Limb (tissue), 2 donors: ENCODE measurements at regions not wholly inside any gene's neighbourhood (a gene's known extent, or its start where the extent isn't known, plus 50 kb on each side); places are given as distances from the start of the nearest gene placed in this dataset.

Experiments used
- DNase-seq, 2 donors: peaks; one replicate each; pipeline ENCODE4 v3.0.0-alpha.2; 2016; ENCODE audit errors: extremely low spot score in 2 of 2

DNA sequence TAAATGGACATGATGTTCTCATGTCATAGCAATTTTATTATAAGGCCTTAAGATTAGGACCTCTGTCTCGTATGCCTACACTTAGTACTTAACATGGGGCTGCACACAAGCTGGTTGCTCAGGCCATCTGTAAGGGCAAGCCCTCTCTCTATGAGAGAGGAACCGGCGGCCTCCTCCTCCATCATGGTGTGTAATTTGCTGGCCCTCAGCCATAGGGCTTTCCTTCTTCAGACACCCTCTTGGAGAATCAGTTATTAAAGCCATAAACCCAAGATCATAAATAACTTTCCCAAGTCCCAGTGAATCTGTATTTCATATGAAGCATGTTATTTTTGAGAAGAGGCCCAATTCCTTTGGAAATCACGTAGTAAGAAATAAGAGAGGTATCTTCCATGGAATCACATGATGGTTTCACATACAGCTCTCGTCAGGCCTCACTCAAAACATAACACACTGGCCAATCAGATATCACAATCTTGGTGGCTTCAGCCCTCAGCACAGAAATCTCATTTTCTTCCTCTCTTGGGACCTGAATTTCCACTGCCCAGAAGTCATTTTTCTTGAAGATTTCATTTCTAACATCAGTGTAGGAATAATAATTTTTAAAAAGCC is 92.6 kb downstream of the RDH14 start:
- DNase-seq, result no peak

DNA sequence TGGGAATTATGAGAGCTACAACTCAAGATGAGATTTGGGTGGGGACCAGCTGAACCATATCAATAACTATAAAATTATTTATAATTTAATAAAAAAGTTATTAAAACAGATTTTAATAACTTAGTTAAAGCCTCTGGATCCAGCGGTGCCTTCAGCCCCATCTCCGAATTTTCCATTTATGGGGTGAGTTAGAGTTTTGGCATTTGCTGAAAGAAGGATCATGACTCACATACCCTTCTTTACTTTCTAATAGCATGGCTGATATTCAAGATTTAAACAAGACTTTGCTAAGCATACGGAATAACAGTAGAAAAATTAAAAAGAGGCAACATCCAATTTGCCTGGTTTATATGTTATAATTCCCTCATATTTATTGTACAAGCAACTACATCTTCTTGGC is 94.5 kb downstream of the RDH14 start:
- no peak for DNase-seq

DNA sequence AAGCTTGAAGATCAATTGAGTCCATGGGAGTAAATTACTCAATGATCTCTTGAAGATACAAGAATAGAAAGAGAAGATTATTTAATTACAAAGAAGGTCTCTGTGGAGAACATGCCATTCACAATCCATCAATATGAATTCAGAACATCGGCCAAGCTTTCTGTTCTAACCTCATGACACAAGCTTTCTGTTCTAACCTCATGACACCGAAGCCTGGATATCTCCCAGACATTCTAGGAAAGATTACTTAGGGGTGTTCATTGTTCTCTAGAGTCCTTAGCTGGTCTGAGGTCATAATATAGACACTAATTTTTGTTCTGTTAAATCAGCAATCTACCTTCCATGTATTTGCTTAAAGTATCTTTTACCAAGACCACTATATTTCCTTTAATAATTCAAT is 95.5 kb downstream of the RDH14 start:
- DNase-seq, result no peak

DNA sequence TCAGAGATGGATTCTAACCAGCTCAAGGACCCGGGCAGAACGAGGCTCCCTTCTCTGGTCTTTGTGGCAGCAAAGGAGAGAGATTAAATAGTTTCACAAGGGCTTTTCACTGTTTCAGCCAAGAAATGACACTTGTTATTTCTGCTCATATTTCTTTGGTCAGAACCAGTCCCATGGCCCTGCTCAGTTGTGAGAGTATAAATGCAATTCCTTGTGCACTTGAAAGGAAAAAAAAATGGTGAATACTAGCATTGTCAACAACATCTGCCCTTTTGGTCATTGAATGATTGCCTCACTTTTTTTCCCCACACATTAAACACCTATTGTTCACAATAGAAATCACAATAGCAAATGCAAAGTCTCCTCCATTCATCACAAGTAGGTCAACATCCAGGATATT is 104.4 kb downstream of the RDH14 start:
- DNase-seq, result no peak

DNA sequence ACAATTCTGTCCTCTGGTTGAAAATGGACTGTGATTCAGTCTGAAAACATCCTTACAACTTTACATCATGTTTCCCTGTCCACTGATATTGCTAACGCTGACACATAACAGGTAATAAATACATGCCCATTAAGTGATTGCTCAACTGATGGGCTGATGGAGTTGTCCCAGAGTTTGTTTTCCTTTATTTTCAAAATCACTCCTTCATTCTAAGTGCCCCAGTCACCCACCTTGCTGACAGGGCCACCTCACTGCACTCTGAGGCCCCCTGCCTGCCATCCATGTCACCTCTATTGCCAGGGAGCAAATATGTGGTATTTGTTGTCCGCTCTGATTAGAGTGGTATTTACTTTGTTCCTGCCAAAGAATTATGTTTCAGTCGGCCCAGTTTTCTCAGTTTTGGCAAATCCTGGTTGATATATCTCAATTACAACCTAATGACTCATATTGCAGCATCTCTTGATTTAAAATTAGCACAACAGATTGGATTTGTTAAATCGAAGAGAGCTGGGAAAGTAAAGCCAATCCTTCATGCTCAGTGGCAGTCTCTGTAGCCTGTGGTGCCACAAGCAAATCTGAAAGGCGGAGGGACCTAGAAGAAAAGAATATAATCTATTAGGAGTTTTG is 105.1 kb downstream of the RDH14 start:
- no peak for DNase-seq

DNA sequence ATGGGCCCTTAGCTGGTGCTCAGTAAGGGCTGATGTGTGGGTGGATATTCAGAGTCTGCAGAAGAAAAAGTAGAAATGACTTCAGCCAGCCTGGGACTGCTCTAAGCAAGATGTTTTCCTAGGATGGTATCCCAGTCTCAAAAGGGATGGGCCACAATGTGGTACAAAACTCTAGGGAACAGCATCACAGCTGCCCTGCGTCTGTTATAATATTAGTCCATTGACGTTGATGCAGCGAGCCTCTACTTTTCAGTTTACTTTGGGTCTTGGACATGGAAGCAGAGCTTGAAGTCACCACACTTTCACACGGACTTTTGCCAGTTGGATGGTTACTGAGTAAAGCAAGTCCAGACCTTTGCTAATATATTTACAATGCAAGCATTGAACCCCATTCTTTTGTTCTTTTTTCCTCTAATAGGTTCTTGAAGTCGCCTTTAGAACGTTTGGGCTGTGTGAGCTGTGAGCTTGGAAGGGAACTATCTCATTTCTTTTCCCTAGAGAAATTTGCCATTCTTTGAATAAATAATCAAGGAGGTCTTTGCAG is 105.7 kb downstream of the RDH14 start:
- no peak for DNase-seq

DNA sequence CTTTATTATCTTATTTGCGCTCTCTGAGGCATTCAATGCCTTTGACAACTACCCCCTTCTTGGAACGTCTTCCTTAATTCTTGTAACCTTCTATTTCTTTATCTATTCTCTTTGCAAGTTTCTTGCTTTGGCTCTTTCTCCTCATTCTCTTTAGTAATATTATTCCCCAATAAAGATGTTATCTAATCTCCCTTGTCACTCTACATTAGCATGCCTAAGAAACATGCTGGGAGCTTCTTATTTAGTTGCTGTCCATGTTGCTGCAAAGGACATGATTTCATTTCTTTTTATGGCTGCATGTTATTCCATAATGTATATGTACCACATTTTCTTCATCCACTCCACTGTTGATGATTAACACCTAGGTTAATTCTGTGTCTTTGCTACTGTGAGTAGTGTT is 113.7 kb downstream of the RDH14 start:
- DNase-seq, result no peak

DNA sequence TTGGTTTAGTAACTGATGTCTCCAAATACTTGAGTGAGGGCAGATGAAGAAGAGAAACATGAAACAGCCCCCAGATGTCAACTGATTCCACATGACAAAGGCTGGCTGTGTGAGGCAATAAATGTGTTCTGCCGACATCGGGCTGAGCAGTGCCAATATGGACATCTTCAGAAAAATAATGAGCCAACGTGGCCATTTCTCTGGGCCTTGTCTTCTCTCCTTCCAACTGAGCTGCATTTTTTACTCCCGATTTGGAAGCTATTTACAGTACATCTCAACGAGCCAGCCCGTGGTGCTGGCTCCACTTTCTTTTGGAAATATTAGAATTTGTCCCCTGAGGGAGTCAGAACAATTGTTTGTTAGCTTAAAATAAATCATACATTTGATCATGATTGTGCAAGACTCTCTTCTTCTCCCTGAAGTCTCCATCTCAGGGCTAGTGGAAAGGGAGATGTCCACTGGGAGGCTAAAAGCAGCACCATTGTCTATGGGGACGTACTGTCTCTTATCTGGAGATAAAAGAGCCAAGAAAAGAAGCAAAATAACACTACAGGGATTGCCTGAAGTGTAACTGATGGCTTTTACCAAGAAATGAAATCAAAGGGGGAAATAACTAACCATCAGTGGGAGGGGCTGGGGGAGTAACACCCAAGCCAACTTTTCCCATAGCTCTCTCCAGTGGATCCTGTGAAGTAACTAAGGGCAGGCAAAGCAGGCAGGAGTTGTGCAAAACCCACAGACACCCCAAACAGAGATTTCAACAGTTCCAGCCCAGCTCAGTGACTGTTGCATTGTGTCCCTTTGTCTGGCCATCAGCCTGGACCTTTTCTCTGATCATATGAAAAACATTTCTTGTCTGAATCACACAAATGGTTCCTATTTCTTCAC is 114.8 kb downstream of the RDH14 start:
- DNase-seq, result no peak

DNA sequence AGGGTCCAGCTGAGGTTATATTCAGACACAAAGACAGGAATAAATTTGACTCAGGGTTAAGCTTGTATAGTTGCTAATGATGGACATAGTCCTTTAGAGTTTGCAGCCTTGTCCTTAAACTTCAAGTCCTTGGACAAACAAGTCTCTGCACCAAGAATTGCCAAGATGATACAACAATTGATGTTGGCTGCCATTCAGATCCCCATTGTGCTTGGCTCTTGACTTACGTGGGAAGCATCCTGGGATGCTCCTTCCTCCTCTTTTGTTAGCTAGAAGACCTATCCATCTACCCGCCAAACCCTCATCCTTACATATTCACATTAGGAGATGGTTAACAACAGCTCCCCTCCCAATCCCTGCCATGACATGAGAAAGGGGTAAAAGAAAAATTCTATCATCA is 115.6 kb downstream of the RDH14 start:
- no peak for DNase-seq

DNA sequence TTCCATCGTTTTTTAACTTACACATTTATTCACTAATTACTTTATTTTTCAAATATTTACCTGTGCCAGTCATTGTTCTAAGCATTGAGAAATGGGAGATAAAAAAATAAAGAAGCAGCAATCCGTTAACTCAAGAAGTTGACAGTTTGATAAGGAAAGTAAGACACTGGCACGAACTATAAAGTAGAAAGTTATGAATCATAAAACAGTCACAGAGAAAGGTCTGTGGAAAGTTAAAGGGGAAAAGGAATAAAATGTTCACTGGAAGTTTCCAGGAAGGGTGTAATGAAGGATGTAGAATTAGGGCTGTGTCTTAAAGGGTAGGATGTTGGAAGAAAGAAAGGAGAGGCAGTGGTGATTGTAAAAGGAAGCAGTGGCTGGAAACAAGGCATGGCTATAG is 118.9 kb downstream of the RDH14 start:
- DNase-seq, result no peak

DNA sequence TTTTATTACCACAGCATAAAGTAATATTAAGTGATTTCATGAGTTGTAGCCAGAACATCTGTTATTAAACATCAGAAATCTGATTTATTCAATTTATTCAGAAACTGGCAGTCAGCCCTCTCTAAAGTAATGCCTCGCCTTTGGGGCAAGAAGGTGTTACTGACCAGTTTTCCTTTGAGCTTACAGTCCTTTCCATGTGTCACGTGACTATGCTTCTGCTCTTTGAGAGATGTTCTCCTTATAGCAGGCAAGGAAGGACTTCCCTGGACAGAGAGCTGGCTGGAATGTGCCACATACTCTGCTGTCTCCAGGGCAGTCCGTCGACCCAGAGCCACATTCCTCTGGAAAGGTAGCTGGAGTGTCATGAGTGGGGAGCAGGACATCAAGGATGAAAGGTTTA is 119.7 kb downstream of the RDH14 start:
- DNase-seq, result no peak

DNA sequence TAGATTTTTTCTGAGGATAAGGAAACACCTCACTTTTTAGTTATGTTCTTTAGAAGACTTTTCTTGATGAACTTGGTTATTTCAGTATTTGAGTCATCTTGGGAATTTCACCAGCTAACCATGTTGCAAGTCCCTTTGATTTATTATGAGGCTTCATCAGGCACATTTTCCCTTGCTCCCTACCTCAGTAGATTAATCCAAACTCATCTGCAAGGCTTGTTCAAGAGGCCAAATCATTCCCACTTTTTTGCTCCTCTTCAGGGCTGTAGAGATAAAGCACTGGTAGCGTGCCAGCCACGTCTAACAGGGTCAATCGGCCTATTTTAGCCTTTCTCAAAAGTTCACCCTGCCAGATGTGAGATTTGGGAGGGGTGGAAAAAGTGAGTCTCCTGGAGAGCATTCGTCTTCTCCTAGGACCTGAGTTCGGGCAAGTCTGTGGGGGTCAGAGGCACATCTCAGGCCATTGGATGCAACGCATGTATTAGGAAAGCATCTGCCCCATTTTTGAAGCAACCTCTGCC is 120.3 kb downstream of the RDH14 start:
- DNase-seq, result no peak

DNA sequence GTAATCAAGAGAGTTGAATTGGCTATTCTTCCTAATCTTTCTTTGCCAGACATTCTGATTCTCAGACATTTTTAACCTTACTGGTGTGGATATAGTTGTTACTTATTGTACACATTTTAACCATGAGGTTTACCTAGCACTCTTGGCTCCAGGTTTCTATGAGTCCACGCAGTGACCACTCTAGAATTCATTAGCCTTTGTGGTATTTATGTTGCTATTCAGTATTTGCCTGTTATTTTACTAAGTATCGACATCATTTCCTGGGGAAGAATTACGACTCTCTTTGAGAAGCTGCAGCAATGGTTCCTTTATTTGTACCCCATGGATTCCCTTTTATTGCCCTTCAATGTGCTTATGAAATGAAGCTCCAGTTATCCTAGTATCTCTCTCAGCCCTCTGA is 120.7 kb downstream of the RDH14 start:
- DNase-seq, result no peak

DNA sequence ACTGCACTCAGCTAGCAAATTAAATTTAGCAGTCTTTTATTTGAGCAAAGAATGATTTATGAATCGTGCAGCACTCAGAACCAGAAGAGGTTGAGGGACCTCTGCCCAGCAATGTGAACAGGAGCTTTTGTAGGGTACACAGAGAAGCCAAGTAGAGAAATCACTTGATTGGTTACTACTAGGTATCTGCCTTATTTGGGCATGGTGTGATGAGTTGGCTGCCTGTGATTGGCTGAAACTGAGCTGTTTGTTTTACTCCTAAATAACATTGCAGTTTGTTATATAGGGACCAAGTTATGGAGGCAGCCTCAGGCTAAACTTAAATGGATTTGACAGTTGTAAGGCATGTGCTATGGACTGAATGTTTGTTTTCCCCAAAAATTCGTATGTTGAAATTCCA is 122.5 kb downstream of the RDH14 start:
- DNase-seq, result no peak

DNA sequence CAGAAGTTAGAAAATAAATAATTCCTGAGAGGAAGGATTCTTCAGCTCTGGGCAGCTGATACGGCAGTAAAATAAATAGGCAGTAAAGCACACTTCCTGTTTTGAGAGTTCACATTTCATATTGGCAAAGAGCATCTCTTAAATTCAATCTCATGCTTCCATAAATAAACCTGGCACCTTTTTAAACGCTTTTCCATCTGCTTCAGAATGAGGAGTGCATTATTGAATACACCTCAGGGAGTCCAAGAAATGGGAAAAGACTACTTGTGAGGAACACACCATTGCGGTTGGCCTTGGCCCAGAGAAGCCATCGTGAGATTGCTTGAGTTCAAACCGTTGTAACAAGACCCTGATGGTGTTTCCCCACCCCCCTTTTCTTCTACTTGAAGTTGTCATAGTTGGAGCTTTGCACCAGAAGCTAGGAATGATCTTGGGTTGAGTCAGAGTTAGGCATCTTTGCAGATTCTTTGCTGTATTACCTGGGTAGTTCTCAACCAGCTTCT is 123.9 kb downstream of the RDH14 start:
- DNase-seq, result peak; percentile 49 to 75

DNA sequence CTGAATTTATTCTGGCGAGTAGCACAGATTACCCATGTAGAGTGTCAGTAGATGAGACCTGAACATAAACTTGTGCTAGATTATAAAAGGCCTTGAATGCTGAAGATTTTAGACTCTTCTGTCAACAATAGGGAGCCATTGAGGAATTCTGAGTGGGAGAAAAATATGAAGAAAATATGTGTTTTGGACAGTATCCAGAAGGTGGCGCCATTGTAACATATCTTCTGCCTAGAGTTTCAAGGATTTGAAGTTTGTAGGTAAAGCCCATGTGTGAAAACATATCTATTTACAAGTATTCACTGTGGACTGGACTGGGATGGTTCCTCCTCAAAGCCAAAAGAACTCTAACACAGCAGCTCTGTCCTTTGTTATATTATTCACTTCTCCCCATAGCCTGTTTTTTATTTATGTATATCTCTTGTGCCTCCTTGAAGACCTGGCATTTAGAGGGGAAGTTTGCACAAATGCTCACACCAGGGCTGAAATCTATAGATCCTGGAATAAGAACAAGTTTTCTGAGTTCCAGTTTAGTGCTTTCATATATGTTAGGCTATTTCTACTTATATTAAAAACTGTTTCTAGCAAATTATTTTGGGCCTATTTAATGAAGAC is 124.9 kb downstream of the RDH14 start:
- peak; percentile 45 to 79 for DNase-seq

DNA sequence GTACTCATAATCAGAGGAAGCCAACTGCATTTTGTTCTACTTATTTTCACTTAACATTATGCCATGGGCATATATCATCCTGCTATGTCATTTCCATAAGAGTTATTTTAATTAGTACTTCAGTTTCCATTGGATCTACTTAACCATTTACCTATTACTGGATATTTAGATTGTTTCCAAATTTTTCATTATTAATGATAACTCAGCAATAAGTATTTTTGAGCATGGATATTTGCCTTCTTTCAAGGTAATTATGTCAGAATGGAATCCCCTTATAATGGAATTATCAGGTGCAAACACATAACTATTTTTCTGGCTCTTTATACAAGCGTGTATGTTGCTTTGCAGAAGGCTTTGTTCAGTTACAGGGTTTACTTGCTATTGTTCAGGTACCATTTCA is 126.6 kb downstream of the RDH14 start:
- no peak for DNase-seq

DNA sequence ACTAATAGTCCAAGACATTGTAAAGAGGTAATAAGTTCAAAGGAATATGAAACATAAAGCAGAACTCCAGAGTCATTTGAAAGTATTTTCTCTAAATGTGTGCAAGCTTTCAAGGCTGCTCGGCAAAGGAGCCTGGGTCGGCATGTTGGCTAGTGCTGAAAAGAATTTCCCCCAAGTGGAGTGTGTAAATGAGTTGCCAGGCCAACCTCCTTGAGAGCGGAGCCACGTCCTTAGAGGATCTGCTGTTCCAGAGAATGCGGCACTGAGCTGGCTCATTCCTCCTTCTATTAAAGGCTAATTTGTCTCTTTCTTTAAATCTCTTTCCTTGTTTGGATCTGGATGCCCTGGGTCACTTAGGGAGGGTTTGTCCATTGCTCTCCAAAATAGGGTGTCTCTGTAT is 127.5 kb downstream of the RDH14 start:
- DNase-seq, result peak in 1 of 2 donors; percentile 52

DNA sequence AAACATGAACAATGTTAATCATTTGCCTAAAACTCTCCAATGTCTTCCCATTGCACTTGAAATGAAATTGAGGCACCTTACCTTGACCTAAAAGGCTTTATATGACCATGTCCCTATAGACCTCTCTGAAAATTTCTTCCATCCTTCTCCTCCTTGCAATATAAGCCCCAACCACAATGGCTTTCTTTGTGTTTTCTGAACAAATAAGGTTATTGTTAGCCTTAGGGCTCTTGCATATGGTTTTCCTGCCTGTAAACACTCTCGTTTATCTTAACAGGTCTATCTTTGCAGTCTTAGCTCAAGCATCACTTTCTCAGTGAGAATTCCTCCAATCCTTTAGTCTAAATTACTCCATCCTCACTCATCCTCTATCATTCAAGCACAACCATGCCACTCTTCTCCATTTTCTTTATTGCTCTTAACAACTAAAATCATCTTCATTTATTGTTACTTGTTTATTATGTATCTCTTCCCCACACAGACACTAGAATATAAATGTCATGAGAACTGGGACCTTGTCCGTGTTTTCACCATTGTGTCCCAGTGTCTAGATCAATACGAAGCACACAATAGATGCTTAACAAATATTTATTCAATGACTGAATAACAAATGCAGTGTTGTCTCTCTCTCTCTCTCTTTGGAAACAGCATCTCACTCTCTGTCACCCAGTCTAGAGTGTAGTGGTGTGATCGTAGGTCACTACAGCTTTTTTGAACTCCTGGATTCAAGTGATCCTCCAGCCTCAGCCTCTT is 129.3 kb downstream of the RDH14 start:
- no peak for DNase-seq

DNA sequence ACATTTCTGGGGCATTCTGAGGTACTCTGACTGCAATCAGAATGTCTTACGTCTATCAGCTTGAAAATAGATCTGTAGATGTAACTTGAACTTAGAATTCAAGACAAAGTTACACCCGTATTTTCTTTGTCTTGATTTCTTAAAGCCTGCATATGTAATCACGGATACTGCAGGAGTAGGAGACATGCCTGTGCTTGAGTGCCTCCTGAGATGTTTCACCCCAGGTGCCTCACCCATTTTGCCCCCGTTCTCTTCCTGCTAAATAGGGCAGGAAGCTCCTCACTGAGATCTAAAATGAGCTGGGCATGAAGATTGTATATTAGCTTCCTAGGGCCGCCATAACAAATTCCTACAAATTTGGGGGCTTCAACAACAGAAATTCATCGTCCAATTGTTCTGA is 131.9 kb downstream of the RDH14 start:
- no peak for DNase-seq

DNA sequence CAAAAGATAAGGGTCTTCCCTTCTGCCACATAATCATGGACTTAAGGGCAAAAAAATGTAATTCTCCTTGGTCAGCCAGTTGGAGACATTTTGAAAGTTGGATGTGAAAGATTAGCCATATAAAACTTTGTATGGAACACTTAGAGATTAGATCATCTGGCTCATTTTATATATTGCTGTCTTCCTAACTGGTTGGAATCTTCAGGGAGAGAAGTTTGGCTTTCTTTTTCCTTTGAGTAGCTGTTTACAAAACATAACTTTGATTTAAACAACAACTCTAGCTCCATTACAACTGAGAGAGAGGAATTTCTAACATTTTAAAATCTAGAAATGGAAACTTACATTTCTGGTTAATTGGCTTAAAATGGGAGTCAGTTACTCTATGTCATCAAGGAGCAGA is 132.7 kb downstream of the RDH14 start:
- no peak for DNase-seq
